PC-3 (cell line): ENCODE measurements at regions not wholly inside any gene's neighbourhood (a gene's known extent, or its start where the extent isn't known, plus 50 kb on each side); places are given as distances from the start of the nearest gene placed in this dataset.

Experiments
- ATAC-seq: fragments of 200-7000 bp; cut with Tn5 transposase; 2 replicates; pipeline ENCODE4 v1.9.1; 2020; ENCODE audit warnings: mild to moderate bottlenecking, moderate library complexity
- BruUV-seq: library from RNA; stranded (reverse); fragments of 400-500 nt; replicated peaks from 2 replicates; lab custom pipeline; 2021; lab: Mats Ljungman, UMichigan
- CTCF ChIA-PET: fragments of 300-600 bp; sonication (Branson Sonifier 250); formaldehyde crosslinking; loops from one replicate; lab custom pipeline; 2022; ENCODE audit warnings: antibody characterized with exemption; lab: Charles Lee
- POLR2A ChIA-PET: fragments of 300-600 bp; sonication (Branson Sonifier 250); formaldehyde crosslinking; loops from one replicate; lab custom pipeline; 2022; ENCODE audit warnings: antibody characterized with exemption; ENCODE audit not compliant: unreplicated experiment; lab: Charles Lee
- DNase-seq: peaks from one replicate; pipeline ENCODE4 v3.0.0-alpha.2; 2015
- H2AFZ ChIP-seq: fragments of 300-600 bp; sonication (generic); 2 replicates; pipeline ENCODE4 v1.6.0; 2016; ENCODE audit warnings: antibody characterized with exemption, low read length
- H3F3A ChIP-seq: fragments of 300-600 bp; sonication (generic); one replicate; pipeline ENCODE4 v1.6.0; 2017; ENCODE audit warnings: antibody characterized with exemption, low read length, control low read depth, mild to moderate bottlenecking; ENCODE audit not compliant: unreplicated experiment
- H3K27ac ChIP-seq: fragments of 300-600 bp; sonication (generic); 2 replicates; pipeline ENCODE4 v1.5.1; 2016; ENCODE audit warnings: mild to moderate bottlenecking, low read length
- H3K27me3 ChIP-seq: fragments of 300-600 bp; sonication (generic); 2 replicates; pipeline ENCODE4 v1.6.1; 2016; ENCODE audit warnings: low read length, mixed read lengths
- H3K36me3 ChIP-seq: fragments of 300-600 bp; sonication (generic); 2 replicates; pipeline ENCODE4 v1.6.1; 2016; ENCODE audit warnings: low read depth, mixed run types, low read length, mixed read lengths
- H3K4me1 ChIP-seq: fragments of 300-600 bp; sonication (generic); 2 replicates; pipeline ENCODE4 v1.5.1; 2016; ENCODE audit warnings: low read length; ENCODE audit not compliant: insufficient read depth
- H3K4me2 ChIP-seq: fragments of 300-600 bp; sonication (generic); 2 replicates; pipeline ENCODE4 v1.6.0; 2016; ENCODE audit warnings: low read length
- H3K4me3 ChIP-seq: fragments of 300-600 bp; sonication (generic); 2 replicates; pipeline ENCODE4 v1.5.1; 2016; ENCODE audit warnings: mild to moderate bottlenecking, low read length, mixed read lengths
- H3K79me2 ChIP-seq: fragments of 300-600 bp; sonication (generic); 2 replicates; pipeline ENCODE4 v1.6.1; 2017; ENCODE audit warnings: low read length, mixed read lengths
- H3K9ac ChIP-seq: fragments of 300-600 bp; sonication (generic); 2 replicates; pipeline ENCODE4 v1.6.0; 2016; ENCODE audit warnings: mild to moderate bottlenecking, low read length
- H3K9me2 ChIP-seq: fragments of 300-600 bp; sonication (generic); replicated peaks from 2 replicates; pipeline ENCODE4 v1.6.1; 2016; ENCODE audit warnings: mixed run types, low read length, mixed read lengths
- H3K9me3 ChIP-seq: fragments of 300-600 bp; sonication (generic); 2 replicates; pipeline ENCODE4 v1.6.1; 2016; ENCODE audit warnings: low read length, mixed read lengths
- H4K20me1 ChIP-seq: fragments of 300-600 bp; sonication (generic); 2 replicates; pipeline ENCODE4 v1.6.1; 2016; ENCODE audit warnings: low read length, mixed read lengths
- EZH2 ChIP-seq: fragments of 300-600 bp; sonication (generic); IDR thresholded peaks from one replicate; pipeline ENCODE4 v1.6.1; 2017; ENCODE audit warnings: antibody characterized with exemption, mild to moderate bottlenecking, low read length; ENCODE audit not compliant: unreplicated experiment
- EZH2phosphoT487 ChIP-seq: fragments of 300-600 bp; sonication (generic); IDR thresholded peaks from 2 replicates; pipeline ENCODE4 v1.6.1; 2018; ENCODE audit warnings: mild to moderate bottlenecking, antibody characterized with exemption, low read length, borderline replicate concordance
- intact Hi-C: fragments of 100-400 bp; cut with micrococcal nuclease; formaldehyde crosslinking; loops from 2 replicates; pipeline ENCODE4 v1.9.0; 2023
- TF ChIP-seq, protein P1 (sequence below): fragments of 300-600 bp; sonication (generic); conservative IDR thresholded peaks from 2 replicates; pipeline ENCODE4 v1.5.1; 2017; ENCODE audit warnings: antibody characterized with exemption, low read depth, mild to moderate bottlenecking, low read length

DNA sequence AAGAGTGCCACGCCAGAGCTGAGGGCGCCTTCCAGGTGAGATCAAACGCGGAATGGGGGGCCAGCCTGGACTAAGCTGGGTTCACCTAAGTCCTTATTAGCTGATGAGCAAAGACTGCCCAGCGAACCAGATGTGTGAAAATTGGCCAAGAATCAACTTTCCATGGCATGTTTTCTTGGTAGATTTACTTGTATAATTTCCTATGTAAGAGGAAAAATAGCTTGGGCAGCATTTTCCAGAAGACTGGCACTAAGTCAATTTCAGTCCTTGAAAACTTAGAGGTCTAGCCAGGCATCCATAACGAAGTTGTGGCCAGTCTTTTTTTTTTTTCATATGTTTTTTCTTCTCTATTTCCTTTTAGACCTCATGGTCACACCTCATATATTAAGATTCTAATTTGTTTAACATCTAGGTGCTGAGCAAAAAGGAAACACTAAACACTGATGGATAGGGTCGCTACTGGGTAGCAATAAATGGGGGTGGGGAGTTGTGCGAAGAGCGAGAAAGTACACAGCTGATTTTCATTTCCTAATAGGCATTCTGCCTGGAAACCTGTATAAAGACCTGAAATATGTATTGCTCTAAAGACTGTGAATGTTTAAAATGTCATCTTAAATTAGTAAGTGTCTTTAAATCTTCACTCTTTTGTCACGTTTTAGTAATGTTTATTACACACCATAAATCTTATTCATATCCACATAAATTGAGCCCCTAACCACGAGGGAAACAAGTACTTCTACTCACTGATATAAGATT is 188.8 kb downstream of the CD83 start:
- TF ChIP-seq EZH2phosphoT487, result no peak
- TF ChIP-seq, protein P1, sequence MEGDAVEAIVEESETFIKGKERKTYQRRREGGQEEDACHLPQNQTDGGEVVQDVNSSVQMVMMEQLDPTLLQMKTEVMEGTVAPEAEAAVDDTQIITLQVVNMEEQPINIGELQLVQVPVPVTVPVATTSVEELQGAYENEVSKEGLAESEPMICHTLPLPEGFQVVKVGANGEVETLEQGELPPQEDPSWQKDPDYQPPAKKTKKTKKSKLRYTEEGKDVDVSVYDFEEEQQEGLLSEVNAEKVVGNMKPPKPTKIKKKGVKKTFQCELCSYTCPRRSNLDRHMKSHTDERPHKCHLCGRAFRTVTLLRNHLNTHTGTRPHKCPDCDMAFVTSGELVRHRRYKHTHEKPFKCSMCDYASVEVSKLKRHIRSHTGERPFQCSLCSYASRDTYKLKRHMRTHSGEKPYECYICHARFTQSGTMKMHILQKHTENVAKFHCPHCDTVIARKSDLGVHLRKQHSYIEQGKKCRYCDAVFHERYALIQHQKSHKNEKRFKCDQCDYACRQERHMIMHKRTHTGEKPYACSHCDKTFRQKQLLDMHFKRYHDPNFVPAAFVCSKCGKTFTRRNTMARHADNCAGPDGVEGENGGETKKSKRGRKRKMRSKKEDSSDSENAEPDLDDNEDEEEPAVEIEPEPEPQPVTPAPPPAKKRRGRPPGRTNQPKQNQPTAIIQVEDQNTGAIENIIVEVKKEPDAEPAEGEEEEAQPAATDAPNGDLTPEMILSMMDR, result no peak
- TF ChIP-seq EZH2, result no peak
- DNase-seq (no peak), ATAC-seq (no peak)
- H3K9me2 ChIP-seq, result no peaks in the 10 kb centered on the region
- H3K27ac ChIP-seq, result no peak overlapping the region
- no peaks in the 10 kb centered on the region for H3K9me3 ChIP-seq
- ChIA-PET POLR2A (no interaction called here), CTCF (no interaction called here)
- no peak overlapping the region for H3K9ac ChIP-seq
- H3K36me3 ChIP-seq, result no peaks in the 10 kb centered on the region
- no TSS peak for BruUV-seq
- no peaks in the 10 kb centered on the region for H3K27me3 ChIP-seq
- H3K79me2 ChIP-seq, result no peaks in the 10 kb centered on the region
- no peaks in the 10 kb centered on the region for H3F3A ChIP-seq
- intact Hi-C loops, result no loop called here
- H4K20me1 ChIP-seq, result no peaks in the 10 kb centered on the region
- 0 out of 2 replicates have a peak, but pooled peaks cover 8% of the 10 kb centered on the region for H3K4me1 ChIP-seq
- H3K4me2 ChIP-seq, result no peak overlapping the region
- no peak overlapping the region for H2AFZ ChIP-seq
- no peak overlapping the region for H3K4me3 ChIP-seq

DNA sequence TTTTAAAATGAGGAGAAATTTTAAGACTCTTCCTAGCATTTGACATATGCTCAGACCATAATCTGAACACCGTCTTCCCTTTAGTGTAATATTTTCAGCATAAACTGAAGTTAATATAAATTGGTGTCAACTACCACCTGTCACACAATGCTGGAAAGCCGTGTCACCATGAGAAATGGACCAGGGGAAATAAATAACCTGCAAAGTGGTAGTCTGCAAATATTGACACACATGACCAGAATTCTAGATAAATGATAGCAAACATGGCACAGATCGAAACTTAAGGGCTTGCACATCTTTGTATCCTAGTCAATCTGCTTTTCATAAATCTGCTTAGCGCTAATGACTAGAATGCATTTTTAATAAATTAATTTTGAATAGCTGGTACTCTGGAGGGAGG is 191.9 kb downstream of the CD83 start:
- Histone ChIP-seq H3K4me1 (0 out of 2 replicates have a peak, but pooled peaks cover 8% of the 10 kb centered on the region), H3F3A (no peaks in the 10 kb centered on the region), H3K27ac (no peak overlapping the region), H3K27me3 (no peaks in the 10 kb centered on the region), H4K20me1 (no peaks in the 10 kb centered on the region), H3K4me2 (no peak overlapping the region), H2AFZ (no peak overlapping the region), H3K4me3 (no peak overlapping the region), H3K79me2 (no peaks in the 10 kb centered on the region), H3K9ac (no peak overlapping the region), H3K9me2 (no peaks in the 10 kb centered on the region), H3K36me3 (no peaks in the 10 kb centered on the region), H3K9me3 (no peaks in the 10 kb centered on the region)
- intact Hi-C loops, result no loop called here
- BruUV-seq, result no TSS peak
- ATAC-seq, result no peak
- POLR2A ChIA-PET, result no interaction called here
- DNase-seq, result no peak
- CTCF ChIA-PET, result no interaction called here
- TF ChIP-seq EZH2 (no peak), EZH2phosphoT487 (no peak)
- TF ChIP-seq, protein P1, result no peak

DNA sequence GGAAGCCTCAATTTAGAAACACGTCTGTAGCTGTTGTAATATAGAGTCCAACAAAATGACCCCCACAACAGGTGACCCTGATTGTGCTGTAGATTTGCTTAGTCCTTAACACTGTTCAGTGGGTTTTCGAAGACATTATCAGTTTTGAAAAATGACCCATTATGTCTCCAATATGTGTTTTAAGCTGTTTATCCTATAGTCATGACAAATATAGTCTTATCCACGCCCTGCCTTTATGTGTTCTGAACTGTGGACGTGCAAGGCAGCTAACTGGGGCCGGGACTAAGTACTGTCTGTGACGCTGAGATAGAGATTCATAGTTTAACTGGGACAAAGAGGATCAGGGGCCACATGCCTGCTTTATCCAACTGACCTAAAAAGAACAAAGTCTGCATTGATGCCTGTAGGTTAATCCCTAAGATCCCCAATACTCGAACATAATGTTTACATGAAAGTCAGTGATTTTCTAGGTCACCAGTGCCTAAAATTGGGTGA is 192.4 kb downstream of the CD83 start:
- Histone ChIP-seq H3K4me3 (no peak overlapping the region), H3K79me2 (no peaks in the 10 kb centered on the region), H3K9me2 (no peaks in the 10 kb centered on the region), H3K27ac (no peak overlapping the region), H4K20me1 (no peaks in the 10 kb centered on the region), H2AFZ (no peak overlapping the region), H3K9me3 (no peaks in the 10 kb centered on the region), H3K4me1 (0 out of 2 replicates have a peak, but pooled peaks cover 6% of the 10 kb centered on the region), H3K4me2 (no peak overlapping the region), H3K9ac (no peak overlapping the region), H3K27me3 (no peaks in the 10 kb centered on the region), H3F3A (no peaks in the 10 kb centered on the region), H3K36me3 (no peaks in the 10 kb centered on the region)
- no peak for TF ChIP-seq EZH2
- TF ChIP-seq, protein P1, result no peak
- no peak for TF ChIP-seq EZH2phosphoT487
- DNase-seq (no peak), ATAC-seq (no peak)
- POLR2A ChIA-PET, result no interaction called here
- CTCF ChIA-PET, result no interaction called here
- intact Hi-C loops, result no loop called here
- BruUV-seq, result no TSS peak
